Right ventricle myocardium inferior (tissue), 1 donor: ENCODE measurements at regions not wholly inside any gene's neighbourhood (a gene's known extent, or its start where the extent isn't known, plus 50 kb on each side); places are given as distances from the start of the nearest gene placed in this dataset.

Experiments
- ATAC-seq: fragments of 200-7000 bp; cut with Tn5 transposase; one replicate; pipeline ENCODE4 v1.9.1; 2020; ENCODE audit warnings: mild to moderate bottlenecking, moderate library complexity
- DNase-seq: peaks from one replicate; pipeline ENCODE4 v3.0.0; 2021; ENCODE audit errors: missing footprints
- intact Hi-C: fragments of 100-400 bp; cut with DNase I; formaldehyde crosslinking; loops from one replicate; pipeline ENCODE4 v1.11.0; 2022
- donor health status: DM: no; HTN: yes; CAD: no; lungs with severe emphysema.

- intact Hi-C loops = loop anchor here (10.0 kb wide), 1 partner anchor 464 kb away; the partner anchor contains the start of gene GRIK3
- ATAC-seq = no peak
- no peak for DNase-seq
Observed at GRCh38 chr1:36571106-36571505, 88.4 kb upstream of the CSF3R start.

- ATAC-seq (no peak), DNase-seq (no peak)
- intact Hi-C loops = loop anchor here (10.0 kb wide), 1 partner anchor 464 kb away; the partner anchor contains the start of gene GRIK3
Observed at GRCh38 chr1:36570478-36571060, 87.9 kb upstream of the CSF3R start.

- ATAC-seq (no peak), DNase-seq (no peak)
- intact Hi-C loops = loop anchor here (10.0 kb wide), 1 partner anchor 465 kb away; the partner anchor contains the start of gene GRIK3
Observed at GRCh38 chr1:36570006-36570405, 87.3 kb upstream of the CSF3R start.

DNA sequence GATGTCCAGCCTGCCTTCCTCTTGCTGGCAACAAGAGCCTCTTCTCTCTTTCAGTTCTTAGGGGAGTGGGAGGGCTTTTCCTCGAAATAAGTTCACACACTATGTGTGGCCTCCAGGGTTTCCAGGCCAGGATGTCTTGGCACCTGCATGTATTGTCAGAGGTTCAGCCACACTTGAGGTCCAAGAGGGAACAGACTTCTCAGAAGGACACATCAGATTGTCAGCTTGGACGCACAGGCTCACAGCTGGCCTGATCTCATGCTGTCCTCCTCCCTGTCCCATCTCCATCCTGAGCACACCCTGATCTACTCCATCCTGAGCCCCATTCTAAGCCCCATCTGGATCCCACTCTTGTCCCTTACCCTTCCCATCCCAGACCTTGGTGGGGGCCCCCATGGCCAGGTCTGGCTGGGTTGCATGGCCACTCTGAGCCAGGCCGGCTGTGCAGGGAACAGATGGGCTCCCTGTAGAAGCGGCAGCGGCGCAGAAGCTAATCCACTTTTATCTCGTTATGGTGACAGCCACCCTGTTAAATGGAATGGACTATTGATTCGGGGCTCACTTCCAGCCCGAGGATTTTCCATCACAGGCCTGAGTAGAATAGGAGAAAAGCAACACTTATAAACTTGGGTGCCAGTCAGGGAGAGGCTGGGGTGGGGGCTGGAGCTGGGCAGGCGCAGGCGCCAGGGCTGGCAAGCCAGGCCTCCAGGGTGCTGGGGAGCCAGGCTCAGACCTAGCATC lies 85.1 kb upstream of the CSF3R start:
- intact Hi-C loops = no loop called here
- DNase-seq = no peak
- ATAC-seq = no peak

DNA sequence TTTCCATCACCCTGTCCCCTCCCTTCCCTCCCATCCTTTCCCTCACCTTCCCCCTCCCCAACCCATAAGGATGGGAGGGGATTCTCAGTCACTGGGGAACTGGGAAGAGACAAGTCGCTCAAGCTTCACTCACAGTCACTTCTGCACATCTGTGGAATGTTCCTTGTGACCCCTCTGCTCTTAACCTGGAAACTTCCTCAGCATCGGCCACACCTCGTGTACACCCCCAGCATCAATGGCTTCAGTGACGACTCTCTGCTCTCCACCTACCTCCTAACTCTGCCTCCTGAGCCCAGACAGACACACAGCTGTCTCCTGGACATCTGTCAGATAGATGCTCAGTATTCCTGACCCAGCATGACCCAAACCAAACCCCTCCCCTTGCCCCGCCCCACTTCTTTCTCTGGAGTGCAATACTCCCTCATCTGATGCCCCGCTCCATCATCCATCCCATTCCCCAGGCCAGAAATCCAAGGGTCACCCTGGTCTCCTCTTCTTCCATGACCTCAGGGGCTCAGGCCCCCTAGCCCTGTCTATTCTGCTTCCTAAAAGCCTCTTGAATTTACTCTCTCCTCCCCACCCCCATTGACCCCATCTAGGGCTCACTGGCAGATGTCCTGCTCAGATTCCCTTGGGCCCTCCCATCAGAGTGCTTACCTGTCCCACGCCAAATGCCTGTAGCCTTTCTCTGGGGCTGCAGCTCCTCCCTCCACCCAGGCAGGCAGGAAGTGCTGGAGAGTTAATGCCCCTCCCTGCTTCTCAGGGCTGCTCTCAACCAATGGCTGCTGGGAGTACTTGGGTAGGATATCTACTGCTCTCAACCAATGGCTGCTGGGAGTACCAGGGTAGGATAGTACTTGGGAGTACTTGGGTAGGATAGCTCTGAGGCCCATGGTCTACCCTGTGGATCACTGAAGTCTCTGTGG lies 83.1 kb upstream of the CSF3R start:
- no peak for DNase-seq
- ATAC-seq = no peak
- intact Hi-C loops = no loop called here

GRCh38 chr1:36562181-36562685 lies 79.5 kb upstream of the CSF3R start:
- ATAC-seq (no peak), DNase-seq (no peak)
- intact Hi-C loops = no loop called here

DNA sequence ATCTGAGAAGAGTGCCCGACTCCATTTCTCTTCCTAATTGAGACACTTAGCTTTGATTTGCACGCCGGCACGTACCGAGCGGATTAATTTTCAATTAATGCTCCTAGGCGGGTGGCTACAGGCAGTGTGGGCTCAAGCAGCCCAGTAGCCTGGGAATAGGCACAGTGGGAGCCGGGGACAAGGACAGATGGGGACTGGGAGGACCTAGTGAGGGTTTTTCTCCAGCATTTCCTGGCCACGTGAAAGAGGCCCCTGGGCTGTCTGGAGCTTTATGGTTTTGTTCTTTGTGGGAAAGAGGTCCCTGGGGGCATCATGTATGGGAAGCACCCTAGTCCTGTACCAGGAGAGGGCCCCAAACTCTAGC lies 78.6 kb upstream of the CSF3R start:
- intact Hi-C loops = no loop called here
- ATAC-seq (no peak), DNase-seq (no peak)

GRCh38 chr1:36560621-36561360 lies 78.1 kb upstream of the CSF3R start:
- intact Hi-C loops = no loop called here
- ATAC-seq (no peak), DNase-seq (no peak)

DNA sequence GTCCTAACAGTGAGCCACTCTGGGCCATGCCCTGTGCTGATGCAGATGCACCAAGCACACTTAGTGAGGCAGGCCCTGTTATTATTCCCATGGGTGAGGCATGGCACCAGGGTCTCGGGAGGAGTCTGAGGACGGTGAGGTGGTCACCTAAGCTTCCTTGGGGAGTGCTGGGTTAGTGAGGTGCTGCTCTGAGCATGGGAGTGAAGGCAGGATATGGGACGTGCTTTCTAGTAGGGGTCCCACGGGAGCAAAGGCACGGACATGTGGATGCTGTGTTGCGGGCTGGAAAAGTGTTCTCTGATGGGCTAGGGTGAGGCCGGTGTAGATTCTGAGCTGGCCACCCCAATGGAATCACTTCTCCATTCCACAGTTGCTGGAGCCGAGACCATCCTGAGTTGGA lies 77.5 kb upstream of the CSF3R start:
- no peak for DNase-seq
- intact Hi-C loops = no loop called here
- ATAC-seq = no peak

DNA sequence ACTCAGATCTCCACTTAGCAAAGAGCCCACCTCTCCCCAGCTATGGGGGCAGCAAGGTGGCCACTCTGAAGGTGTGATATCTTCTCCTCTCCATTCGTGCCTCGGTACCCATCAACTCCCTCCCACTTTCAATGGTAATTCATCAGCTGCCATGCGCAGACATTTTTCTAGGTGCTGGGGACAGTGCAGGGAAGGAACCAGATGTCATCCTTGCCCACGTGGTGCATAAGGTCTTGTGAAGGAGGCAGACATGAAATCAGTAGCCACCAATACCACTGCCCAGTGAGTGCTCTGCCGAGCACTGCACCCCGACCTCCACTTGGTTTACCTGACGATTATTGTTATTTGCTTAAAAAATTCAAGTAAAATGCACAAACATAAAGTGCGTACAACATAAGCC lies 76.3 kb upstream of the CSF3R start:
- DNase-seq (no peak), ATAC-seq (no peak)
- intact Hi-C loops = no loop called here

DNA sequence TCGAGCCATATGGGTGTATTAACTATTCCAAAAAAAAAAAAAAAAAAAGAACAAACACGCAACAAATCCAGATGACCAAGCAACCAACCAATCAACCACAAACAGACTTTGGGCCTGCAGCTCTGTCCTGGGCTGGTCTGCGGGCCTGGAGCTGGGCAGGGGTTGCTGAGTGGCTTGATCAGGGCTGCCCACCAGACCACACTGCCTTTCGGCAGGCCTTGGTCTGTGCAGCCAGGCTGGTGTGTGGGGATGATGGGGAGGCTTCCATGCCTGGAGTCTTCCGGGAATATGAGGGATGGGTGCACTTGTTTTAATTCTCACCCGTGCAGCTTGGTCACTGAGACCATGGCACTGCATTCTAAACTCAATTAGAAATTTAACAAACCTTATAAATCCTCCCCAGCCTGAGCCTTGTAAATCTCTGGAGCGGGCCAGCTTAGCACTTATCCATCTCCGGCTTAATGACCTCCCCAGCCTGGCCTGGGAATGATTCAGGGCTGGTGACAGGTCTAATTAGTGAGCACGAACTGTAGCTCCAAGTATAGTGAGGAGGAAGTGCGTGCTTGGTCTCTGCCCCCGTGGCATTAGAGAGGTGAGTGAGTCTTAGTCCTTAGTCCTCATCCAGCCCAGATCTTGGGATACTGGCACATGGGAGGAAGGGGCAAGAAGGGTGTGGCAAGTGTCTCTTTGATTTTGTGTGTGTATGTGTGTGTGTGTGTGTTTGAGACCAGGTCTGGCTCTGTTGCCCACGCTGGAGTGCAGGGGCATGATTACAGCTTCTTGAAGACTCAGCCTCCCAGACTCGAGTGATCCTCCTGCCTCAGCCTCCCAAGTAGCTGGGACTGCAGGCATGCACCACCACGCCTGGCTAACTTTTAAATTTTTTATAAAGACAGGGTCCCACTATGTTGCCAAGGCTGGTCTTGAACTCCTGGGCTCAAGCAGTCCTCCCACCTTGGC lies 74.6 kb upstream of the CSF3R start:
- ATAC-seq (no peak), DNase-seq (no peak)
- intact Hi-C loops = no loop called here

DNA sequence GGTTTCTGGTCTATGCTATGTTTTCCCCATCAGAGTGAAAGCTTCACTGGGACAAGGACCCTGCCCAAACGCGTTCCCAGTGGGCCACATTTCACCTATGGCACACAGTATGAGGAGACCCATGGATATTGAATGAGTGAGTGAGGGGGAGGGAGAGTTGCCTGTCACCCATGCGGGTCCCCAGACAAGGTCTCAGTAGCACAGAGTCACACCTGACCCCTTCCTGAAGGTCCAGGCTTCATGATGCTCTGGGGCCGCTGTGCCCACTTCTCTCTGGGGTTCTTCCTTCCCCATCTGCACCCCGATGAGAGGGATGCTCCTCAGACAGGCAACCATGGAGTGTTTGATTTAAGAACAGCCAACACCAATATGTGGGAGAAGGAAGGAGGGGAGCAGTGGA lies 72.3 kb upstream of the CSF3R start:
- DNase-seq (no peak), ATAC-seq (no peak)
- intact Hi-C loops = no loop called here

DNA sequence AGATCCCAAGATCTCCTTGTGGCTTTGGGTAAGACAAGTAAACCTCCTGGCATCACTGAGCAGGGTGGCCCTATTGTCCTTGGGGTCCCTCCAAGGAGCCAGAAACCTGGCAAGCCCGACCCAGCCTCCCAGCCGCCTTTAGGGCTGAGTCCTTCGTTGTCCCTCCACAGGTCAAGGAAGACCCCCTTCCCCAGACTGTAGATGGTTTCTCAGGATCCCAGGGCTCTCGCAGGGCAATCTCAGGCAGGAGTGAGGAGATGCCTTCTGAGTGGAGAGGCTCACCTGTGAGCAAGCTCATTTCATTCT lies 71.6 kb upstream of the CSF3R start:
- ATAC-seq (no peak), DNase-seq (no peak)
- intact Hi-C loops = no loop called here

DNA sequence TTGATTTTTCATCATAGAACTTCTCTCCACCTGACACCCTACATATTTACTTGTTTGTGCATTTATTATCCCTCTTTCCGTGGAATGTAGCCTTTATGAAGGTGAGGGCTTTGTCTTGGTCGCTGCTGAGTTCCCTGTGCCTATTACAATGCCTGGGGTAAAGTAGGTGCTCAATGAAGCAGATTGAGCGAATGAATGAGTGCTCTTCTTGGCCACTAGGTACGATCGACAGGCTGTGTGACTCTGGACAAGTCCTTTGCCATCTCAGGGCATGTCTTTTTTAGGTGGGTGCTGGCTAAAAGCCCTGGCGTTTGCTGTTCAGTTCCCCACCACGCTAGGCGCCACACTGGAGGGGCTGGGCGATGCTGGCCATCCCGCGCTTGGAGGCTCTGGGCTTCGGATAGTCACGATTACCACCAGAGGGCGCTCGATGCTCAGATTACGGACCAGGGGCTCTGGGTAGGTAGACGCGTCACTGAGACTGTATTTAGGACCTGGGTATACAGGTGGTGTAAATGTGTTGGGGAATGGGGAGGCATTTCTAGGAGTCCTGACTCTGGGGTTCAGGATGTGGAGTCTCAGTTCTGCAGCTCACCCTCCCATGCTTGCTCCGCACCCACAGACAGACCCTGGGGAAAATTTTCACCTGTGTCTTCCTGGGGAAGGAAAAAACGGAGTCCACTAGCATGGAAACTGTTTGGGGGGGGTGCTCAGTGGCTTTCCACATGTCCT lies 71.0 kb upstream of the CSF3R start:
- ATAC-seq = peak; percentile 48
- intact Hi-C loops = no loop called here

DNA sequence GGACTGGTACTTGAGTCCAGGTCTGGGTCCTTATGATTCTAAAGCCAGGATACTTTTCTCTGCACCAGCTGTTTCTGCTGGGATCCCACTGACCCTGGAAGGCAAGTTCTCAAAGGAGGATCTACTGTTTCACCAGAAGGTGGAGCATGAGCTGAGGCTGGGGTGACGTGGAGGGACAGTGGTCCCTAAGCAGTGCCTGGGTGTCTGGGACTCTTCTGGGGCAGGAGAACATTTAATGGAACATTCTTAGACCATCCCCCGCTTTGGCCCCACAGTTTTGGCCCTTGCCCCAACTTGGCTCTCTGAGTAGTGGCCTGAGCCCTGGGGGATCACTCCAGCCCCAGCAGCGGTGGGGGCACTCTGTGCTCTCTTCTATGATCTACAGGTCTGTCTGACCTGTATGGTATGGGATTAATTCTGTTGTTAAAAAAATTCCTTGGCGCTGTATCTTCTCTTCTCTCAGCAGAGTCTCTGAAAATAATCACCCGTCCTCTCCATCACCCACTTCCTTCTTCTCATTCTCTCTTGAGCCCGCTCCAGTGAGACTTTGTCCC lies 60.3 kb upstream of the CSF3R start:
- intact Hi-C loops = no loop called here
- no peak for DNase-seq
- ATAC-seq = no peak

More for the DNA sequence above, 71.0 kb upstream of the CSF3R start:
- peak; percentile 80 for DNase-seq

DNA sequence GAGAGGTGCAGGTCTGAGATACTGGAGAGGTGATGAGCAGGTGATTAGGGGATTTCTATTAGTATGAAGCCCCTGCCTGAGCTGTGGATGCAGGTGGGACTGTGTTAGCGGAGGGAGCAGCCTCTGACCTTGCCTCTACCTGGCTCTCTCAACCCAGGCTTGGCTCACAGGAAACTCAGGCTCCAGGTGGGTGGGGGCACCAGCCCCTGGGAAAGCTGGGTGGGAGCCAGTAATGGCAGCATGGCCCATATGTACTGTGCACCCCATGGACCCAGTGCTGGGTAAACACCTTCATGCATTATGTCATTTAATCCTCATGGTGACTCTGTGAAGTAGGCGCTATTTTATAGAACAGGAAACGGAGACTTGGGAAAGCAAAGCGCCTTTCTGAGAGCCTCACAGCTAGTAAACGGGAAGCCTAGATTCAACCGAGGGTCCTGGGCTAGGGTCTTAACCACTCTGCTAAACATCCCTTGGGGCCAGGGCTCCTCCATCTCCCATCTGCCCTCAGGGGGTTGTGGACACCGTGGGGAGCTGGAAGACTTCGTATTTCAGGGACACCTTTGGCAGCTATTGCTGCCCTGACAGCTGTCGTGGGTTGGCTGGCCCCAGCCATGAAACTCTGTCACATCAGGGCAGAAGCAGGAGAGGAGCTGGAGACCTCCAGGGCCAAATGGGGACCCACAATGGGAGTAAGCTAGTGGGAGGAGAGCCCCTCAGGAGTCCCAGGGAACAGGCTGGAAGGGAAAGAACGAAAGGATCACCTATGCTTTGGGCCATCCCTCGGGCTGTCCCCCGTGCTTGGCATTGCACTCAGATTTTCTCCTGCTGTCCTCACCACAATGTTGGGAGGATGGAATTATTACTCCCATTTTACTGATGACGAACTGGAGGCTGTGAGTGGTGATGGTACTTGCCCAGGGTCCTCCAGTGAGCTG lies 59.6 kb upstream of the CSF3R start:
- intact Hi-C loops = no loop called here
- DNase-seq = no peak
- no peak for ATAC-seq
